GM19467 (cell line): ENCODE measurements at regions not wholly inside any gene's neighbourhood (a gene's known extent, or its start where the extent isn't known, plus 50 kb on each side); places are given as distances from the start of the nearest gene placed in this dataset.
"Not testable (repeated sequence)": the region's sequence is repeated elsewhere in the genome, so short reads cannot be mapped to it uniquely, and the experiment has no call there.

ENCODE experiments used
- ATAC-seq: cut with Tn5 transposase; IDR thresholded peaks from one replicate; pipeline ENCODE4 v1.9.1; 2021; ENCODE audit warnings: mild to moderate bottlenecking, moderate library complexity; ENCODE audit not compliant: unreplicated experiment

GRCh38 chr2:83339942-83340341 lies 1119.1 kb downstream of the SUCLG1 start:
- ATAC-seq = not testable (repeated sequence)

GRCh38 chr2:83331810-83332209 lies 1127.3 kb downstream of the SUCLG1 start:
- ATAC-seq = no peak

DNA sequence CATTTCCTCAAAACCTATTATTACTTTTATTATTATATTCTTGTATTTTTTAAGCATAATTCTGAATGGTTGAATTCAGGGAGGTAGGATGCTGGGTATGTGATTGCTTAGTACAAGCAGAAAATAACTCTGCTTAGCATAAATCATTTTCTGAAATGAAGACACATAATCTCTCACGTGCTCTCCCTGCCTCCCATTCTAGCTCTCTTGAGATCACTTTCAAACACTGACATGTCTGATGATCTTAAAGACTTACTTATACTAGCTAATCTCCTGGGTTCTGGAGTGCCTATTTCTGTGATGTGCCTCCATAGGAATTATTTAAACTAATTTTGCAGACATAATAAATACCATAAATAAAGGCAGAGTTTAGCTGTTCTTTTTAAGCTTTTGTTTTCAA lies 1136.0 kb downstream of the SUCLG1 start:
- ATAC-seq = no peak

DNA sequence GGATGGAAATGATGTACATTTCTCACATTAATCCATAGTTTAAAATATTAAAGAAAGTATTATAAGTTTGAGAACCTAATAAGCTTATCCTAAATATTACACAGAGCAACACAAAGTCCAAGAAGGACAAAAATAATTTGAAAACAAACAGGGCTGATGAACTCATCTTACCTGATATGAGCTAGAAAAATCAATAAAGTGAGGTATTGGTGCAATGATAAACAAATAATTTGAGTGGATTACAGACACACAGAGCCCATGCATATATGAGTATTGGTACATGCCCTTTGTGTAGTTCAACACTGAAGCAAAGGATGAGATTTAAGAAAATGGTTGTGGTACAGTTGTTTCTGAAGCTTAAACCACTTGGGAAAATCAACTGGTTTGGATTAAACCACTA lies 1139.0 kb downstream of the SUCLG1 start:
- no peak for ATAC-seq

DNA sequence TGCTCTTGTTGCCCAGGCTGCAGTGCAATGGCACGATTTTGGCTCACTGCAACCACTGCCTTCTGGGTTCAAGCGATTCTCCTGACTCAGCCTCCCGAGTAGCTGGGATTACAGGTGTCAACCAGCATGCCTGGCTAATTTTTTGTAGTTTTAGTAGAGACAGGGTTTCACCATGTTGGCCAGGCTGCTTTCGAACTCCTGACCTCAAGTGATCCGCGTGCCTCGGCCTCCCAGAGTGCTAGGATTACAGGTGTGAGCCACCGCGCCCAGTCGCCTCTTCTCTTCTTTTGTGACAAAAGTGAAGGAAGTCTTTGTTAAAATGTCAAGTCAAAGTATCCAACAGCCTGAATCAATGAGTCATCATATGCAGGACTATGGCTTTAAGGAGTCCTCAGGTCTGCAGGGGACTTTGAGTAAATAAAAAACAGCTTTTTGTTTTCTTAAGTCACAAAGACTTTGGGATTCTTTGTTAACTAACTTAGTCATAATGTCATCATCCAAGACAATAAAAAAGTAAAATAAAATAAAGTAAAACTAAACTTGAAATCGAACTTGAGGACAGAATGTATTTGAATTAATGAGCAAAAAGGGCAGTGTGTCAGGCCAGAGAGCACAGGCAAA lies 1153.2 kb downstream of the SUCLG1 start:
- ATAC-seq = no peak

GRCh38 chr2:83291083-83291482 lies 1168.0 kb downstream of the SUCLG1 start:
- no peak for ATAC-seq

DNA sequence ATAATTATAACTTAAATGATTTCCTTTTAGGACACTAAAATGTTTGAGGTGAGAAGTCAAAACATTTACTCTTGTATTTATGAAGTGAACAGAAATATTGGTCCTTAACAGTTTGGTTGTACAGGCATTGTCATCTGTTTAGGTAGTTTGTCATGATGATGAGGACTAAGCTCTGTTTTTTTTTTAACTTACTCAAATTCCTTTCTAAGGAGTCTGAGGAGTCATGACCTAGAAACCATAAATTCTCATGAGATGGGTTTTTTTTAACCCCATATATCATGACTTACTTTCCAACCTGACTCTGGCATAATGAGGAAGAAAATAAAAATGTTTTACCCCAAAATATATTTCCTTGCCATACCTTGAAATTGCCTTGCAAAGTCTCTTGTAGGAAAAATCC lies 1176.2 kb downstream of the SUCLG1 start:
- no peak for ATAC-seq

DNA sequence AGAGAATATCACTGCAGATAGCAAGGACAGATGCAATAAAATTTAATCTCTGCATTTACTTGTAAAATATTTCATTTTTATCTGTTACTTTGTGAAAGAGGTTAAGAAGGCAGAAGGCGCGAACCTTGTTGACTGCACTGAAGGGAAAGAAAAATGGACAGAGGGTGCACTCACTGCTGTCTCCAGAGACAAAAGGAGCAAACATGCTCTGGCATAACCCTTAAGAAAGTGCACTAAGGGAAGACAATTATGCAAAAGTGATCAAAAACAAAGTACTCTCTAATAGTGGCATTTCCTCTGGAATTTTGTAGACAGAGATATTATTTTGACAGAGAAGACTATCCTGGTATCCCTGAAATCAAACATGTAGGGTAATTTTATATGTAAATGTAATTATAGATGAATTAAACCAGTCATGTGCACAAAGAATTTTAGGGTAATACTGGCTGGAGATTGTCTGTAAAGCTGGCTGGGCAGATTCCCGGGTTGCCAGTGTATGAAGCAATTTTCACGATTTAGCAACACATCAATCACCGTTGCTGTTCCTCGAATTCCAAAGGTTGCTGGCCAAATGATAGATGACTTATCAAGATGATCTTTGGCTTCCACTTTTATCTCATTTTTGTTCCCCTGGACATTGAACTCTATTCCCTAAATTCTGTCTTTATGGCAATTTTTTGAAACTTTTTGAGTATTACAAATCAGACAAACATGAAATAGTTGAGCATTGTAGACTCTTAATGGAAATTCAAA lies 1176.9 kb downstream of the SUCLG1 start:
- no peak for ATAC-seq

DNA sequence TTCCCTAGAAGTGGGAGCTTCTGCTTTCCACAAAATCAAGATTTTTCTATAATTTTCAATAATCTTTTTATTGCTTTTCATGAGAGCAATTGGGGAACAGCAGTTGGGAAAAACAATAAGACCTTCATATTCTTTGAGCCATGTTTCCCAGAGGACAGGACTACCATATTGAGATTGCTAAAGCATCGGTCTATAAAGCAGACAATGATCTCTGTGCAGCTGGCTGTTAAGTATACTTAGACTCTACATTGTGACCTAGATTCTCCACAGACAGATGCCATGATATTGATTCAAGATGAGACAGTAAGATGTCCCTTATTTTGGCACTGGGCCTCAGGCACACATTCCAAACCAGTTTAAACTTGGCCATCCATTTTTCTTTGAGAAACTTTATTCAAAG lies 1178.7 kb downstream of the SUCLG1 start:
- ATAC-seq = no peak

DNA sequence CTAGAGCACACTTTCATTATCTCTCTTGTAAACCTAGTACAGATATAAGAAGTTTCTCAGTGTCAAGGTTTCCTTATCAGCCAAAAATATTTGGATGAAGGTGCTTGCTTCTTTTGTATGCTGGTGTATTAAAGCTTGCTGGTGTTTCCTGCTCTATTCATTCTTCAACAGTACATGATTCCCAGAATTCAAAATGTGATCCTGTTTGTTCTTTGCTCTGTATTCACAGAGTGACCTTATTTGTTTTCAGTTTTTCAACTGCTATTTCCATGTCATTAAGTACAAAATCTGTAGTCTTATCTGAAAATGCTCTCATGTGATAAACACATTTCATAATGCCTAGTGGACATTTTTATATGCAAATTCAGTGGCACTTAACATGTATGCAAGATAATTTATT lies 1185.8 kb downstream of the SUCLG1 start:
- no peak for ATAC-seq

- no peak for ATAC-seq
Observed at GRCh38 chr2:83261591-83262136, 1197.4 kb downstream of the SUCLG1 start.

DNA sequence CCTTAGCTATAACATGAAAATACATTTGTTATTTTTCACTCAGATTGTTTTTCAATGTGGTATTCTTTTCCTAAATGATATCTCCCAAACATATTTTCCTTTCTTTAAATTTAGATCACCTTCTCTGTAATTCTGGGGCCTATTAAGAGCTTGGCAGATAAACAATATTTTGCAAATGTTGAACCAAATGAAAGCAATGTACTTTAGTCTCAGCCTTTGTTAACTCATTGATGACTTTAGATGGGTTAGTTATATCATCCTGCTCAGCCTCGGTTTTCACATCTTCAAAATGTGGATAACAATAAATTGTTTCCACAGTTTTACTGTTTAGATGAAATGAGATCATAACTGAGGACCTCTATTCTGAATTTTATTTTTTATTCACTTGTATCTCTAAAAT lies 1205.2 kb downstream of the SUCLG1 start:
- no peak for ATAC-seq

DNA sequence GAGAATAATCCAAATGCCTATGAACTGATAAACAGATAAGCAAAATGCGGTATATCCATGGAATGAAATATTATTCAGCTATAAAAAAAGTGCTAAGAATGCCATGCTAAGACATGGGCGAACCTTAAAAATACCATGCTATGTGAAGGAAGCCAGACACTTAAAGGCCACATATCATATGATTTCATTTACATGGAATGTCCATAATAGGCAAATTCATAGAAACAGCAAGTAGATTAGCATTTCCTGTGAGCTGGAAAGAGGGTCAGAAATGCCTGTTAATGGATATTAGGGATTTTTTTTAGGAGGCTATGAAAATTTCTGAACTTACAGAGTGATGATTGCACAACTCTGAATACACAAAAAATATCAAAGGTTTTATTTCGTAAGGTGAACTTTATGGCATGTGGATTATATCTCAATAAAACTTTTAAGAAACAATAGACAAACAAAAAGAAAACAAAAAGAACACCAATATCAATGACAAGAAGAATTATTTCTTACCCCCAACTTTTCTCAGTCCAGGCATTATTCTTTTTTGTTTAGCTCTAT lies 1207.7 kb downstream of the SUCLG1 start:
- no peak for ATAC-seq

DNA sequence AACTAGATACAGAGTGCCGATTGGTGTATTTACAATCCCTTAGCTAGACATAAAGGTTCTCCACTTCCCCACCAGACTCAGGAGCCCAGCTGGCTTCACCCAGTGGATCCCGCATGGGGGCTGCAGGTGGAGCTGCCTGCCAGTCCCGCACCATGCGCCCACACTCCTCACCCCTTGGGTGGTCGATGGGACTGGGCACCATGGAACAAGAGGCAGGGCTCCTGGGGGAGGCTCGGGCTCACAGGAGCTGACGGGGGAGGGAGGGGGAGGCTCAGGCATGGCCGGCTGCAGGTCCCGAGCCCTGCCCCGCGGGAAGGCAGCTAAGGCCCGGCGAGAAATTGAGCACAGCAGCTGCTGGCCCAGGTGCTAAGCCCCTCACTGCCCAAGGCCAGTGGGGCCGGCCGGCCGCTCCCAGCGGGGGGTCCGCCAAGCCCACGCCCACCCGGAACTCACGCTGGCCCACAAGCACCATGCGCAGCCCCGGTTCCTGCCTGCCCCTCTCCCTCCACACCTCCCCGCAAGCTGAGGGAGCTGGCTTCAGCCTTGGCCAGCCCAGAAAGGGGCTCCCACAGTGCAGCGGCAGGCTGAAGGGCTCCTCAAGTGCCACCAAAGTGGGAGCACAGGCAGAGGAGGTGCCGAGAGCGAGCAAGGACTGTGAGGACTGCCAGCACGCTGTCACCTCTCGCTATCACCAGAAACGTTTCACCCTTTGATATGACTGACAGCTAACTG lies 1213.1 kb downstream of the SUCLG1 start:
- not testable (repeated sequence) for ATAC-seq

- ATAC-seq = no peak
Observed at GRCh38 chr2:83240611-83241010, 1218.5 kb downstream of the SUCLG1 start.

GRCh38 chr2:83238111-83238510 lies 1221.0 kb downstream of the SUCLG1 start:
- no peak for ATAC-seq

DNA sequence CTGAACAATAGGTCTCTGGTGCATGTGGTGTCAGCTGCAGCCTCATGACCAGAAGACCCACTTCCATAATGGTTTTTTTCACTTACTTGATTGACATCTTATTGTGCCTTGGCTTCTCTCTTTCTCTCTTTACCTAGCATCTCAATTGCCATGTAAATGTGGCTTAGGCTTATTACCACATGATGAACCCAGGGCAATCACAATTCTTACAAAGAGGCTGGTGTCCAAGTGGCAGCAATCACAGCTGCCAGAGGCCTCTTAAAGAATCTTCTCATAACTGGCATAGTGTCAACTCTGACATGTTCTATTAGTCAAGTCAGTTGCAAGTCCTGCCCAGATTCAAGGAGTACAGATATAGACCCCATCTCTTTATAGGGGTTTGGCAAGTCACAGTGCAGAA lies 1224.8 kb downstream of the SUCLG1 start:
- no peak for ATAC-seq

GRCh38 chr2:83233781-83234180 lies 1225.3 kb downstream of the SUCLG1 start:
- no peak for ATAC-seq

GRCh38 chr2:83233326-83233725 lies 1225.8 kb downstream of the SUCLG1 start:
- ATAC-seq = no peak

DNA sequence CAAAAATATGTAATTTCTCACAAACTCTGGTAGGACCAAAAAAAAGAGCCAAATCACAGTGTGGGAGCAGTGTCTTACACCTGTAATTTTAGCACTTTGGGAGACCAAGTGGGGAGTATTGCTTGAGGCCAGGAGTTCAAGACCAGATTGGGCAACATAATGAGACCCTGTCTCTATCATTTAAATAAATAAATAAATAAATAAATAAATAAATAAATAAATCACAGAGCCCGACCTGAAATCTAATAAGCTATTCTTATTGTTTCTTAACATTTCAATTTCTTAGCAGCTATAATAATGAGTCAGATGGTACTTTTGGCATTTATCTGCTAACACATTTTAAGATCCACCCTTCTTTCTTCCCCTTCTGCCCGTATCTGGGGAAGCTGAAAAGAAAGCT lies 1229.6 kb downstream of the SUCLG1 start:
- no peak for ATAC-seq

DNA sequence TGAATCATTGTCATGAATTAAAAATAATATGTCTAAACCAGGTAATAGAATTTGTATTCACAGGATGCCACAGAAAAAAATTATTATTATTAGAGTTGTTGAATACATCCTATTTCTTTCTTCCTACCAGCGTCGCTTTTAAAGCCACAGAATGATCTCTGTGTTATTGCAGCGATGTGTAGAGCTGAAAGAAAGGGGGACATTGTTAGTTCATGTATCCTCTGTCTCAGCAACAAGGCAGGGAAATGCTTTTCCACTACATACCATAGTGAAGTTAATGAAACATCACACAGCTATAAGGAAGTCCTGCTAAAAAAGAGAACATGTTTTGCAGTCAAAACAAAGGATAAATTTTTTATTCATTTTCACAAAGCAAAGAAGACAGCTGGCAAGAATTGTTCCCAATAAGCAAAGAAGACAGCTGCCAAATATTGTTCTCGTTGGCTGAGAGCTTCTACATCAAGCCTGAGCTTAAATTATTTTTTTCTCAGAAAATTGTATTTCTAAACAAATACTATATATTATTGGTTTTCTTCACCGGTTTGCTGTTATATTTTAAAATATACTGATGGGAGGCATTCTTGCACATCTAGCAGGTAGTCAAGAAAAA lies 1234.4 kb downstream of the SUCLG1 start:
- ATAC-seq = no peak
